COLO668 (cell line): ENCODE measurements at regions not wholly inside any gene's neighbourhood (a gene's known extent, or its start where the extent isn't known, plus 50 kb on each side); places are given as distances from the start of the nearest gene placed in this dataset.
"Not testable (repeated sequence)": the region's sequence is repeated elsewhere in the genome, so short reads cannot be mapped to it uniquely, and the experiment has no call there.

Experiments used
- DNase-seq: peaks from one replicate; lab custom pipeline; 2025; ENCODE audit not compliant: unreplicated experiment; lab: John Stamatoyannopoulos, UW

DNA sequence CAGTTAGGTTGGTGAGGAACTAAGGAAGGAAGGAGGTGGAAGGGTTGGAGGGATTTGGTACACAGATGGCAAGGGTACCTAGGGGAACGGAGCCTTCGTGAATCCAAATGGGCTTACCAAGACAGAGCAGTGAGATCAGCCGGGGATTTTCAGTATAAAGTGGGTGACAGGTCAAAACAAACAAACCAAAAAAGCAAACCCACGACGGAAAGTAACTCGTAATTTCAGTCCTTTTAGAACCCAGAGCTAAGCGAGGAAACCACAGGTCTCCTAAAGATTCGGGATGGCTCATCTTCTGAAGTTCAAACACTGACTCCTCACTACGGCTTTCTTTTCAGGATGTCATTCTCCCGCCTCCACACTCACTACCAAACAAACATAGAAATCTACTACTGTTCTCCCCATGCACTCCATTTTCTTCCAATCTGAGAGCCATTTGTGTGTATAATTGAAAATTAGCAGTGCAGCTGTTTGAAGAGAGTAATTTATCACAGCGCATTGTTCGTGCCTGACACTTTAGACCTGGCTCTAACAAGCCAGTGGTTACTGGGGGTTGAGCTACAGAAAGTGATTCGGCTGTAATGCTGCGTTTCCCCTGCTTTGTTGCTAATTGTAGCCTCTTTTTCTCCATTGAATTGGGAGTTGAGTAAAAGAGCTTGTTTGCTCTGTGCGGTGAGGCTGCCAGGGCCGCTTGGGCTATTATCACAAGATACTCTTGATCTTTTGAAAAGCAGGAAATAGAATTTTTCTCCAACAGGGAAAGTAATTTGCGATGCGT lies 64.7 kb upstream of the CCDC39 start:
- peak; percentile 6 for DNase-seq

DNA sequence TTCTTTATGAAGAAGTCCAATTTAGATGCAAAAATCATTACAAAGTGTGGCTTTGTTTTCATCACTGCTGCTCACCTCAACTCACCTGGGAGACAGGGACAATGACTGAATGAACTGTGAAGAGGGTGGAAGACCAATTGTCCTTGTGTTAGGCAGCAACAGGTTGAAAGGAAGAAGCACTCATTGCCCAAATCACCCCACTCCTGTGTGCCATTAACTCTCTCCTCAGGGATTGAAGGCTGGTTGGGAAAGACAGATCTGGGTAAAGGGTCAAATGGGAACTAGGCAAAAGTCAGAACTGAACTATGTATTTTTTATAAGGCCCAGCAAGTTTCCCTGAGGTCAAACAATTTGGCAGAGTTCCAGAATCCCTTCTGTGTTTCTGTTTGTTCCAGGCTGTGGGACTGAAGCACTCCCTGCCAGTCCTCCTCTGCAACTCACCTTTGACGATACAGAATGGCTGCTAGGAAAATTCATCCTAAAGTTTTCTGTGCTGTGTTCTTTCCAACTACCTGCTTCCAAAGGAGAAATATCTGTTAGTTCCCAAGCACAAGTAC lies 68.6 kb upstream of the CCDC39 start:
- no peak for DNase-seq

DNA sequence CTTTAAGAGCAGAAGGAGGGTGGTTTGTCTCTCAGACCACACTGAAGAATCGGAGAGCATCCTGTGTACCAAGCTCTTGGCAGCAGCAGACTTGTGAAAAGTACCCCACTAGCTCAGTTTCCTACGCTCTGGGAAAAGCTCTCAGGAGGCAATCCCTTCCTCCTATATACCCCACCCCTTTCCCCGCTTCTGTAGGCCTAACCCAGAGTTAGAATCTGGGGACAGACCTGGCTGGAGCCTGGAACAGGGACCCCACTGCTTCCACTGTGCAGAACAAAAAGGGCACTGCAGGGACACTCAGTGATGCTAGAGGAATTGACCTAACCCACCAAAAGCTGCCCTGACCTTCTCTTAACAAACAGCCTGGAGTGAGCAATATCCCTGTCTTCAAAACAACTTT lies 70.0 kb upstream of the CCDC39 start:
- no peak for DNase-seq

DNA sequence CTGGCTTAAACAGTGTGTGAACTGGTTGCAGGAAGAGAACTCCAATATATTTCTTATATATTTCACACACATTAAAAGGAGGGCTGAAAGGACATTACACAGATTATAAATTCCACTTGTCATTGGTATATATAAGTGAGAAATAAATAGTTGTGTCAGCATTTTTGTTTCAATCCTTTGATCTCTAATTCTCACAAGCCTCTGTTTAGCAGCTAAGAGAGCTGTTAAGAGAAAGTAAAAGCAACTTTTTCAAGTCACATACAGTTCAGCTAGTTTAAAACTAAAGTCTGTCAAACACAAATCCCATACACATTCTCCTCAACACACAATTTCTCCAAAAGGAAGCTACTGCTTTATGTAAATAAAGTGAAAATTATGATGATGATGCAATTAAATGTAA lies 70.5 kb upstream of the CCDC39 start:
- DNase-seq = no peak

DNA sequence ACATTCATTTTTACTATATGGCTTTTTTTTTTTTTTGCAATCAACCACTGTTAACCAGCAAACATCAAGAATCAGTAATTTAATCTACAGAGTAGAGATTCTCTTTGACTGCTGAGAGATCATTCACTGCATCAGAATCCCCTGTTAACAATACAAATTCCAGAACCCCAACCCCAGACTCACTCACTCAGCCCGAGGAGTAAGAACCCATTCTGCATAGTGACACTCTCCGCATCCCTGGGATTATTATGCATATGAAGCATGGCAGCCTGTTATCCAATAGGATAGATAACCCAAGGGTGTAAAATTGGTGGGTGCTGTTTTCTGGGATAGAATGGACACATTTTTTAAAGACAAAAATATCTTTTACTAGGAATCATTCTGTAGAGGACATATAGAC lies 76.3 kb upstream of the CCDC39 start:
- DNase-seq = no peak

DNA sequence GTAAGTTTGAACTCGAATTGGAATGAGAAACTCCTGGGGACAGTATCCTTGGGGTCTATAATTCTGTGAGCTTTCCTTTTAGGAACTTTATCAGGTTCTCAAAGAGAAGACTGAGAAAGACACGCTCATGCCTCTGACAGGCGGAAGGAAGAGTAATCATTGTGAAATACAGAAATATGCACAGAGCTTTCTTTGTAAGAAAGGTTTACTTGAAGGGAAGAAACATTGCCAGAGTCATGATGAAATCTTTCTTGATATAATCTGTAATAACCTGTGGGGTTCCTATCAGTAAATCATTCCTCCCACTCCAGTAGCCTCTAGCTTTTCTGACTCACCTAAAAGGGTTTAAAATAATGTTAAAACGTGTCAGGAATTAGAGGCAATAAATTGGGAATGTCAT lies 83.6 kb upstream of the CCDC39 start:
- DNase-seq = no peak

DNA sequence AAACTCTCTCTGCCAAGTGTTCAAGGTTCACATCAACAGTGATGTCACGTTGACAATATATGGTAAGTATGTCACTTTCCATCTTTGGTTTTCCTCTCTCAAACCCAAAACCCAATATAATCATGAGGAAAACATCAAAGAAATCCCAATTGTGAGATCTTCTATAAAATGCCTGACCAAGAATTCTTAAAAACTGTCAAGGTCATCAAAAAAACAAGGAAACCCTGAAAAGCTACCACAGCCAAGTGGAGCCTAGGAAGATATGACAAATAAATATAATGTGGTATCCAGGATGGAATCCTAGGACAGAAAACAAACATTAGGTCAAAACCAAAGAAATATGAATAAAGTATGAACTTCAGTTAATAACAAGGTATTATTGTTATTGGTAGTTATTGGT lies 85.2 kb upstream of the CCDC39 start:
- no peak for DNase-seq

DNA sequence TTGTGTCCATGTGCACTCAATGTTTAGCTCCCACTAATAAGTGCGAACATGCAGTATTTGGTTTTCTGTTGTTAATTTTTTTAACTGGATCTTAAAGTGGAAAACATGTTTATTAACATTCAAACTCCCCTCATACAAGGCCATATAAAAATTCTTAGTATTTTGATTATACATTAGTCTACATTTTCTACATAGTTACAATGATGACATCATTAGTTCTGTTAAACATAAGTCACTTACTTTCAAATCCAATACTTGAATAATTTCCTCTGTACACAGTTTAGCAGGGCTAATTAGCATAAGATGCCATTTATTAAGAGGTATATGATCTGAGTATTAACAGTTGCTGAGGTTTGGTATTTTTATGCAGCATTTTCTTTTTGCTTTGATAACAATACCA lies 91.3 kb upstream of the CCDC39 start:
- DNase-seq = no peak

DNA sequence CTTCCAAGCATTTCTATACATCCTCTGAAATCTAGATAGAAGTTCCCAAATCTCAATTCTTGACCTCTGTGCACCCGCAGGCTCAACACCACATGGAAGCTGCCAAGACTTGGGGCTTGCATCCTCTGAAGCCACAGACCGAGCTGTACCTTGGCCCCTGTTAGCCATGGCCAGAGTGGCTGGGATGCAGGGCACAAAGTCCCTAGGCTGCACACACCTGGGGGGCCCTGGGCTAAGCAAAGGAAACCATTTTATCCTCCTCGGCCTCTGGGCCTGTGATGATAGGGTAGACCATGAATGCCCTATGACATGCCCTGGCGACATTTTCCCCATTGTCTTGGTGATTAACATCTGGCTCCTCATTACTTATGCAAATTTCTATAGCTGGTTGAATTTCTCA lies 97.1 kb upstream of the CCDC39 start:
- no peak for DNase-seq

DNA sequence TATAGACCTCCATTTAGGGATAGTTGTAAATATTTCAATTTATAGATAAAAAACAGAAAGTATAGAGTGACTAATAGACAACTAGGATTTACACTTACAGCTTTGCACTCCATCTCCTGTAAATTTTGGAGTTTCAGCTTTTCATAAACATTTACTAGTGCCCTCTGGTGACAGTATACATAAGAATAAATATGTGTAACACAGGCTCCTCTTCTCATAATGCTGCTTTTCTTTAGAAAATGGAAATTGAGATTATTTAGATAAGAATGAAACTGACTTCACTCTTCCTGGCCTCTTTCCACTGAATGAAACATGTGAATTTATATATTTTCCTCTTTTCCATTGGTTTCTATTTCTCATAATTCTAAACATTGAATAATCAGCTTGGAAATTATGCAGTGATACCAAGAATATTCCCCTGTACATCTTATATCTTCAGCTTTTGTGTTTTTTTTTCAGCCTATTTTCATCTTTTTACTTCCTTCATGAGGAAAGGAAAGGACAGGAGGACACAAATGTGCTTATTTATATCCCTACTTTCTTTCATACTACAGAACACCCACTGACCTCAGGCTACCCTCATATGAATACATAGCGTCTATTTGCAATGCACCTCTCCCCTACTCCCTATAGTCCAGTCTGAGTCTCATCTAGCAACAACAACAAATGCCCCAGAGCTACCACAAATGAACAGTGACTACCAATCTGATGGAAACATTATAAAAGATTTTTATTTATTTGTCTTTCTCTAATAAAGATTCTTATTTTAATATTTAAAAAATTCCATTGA lies 103.1 kb upstream of the CCDC39 start:
- no peak for DNase-seq

DNA sequence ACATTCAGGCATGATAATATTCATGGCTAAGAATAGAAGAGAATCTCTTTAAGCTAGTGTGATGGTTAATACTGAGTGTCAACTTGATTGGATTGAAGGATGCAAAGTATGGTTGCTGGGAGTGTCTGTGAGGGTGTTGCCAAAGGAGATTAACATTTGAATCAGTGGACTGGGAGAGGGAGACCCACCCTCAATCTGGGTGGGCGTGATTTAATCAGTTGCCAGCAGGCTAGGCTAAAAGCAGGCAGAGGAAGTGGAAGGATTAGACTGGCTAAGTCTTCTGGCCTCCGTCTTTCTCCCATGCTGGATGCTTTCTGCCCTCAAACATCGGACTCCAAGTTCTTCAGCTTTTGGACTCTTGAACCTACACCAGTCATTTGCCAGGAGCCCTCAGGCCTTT lies 106.9 kb upstream of the CCDC39 start:
- not testable (repeated sequence) for DNase-seq

DNA sequence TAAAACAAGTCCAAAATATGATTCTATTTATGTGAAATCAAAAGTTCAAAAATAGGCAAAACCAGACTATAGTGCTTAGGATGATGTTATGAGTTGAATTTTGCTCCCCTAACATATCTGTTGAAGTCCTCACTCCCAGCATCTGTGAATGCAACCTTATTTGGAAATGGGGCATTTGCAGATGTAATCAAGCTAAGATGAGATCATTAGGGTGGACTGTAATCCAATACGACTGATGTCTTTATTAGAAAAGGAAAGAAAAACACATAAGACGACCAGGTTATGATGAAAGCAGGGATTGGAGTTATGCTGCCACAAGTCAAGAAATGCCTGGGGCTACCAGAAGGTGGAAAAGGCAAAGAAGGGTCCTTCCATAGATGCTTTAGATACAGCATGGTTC lies 110.5 kb upstream of the CCDC39 start:
- no peak for DNase-seq

DNA sequence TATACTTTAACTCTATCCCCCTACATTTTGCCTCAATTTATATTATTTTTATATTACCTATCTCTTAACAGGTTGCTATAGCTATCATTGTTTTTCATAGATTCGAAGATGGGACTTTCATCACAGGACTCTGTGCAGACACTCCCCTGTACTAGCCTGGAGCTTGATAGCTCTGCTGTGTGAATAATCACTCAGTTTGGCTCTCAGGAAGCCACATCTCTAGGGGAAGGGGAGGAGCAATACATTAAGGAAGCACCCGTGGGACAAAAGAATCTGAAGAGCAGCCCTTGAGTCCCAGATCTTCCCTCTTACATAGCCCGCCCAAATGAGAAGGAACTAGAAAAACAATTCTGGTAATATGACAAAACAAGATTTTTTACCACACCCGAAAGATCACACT lies 114.3 kb upstream of the FXR1 start:
- DNase-seq = no peak

DNA sequence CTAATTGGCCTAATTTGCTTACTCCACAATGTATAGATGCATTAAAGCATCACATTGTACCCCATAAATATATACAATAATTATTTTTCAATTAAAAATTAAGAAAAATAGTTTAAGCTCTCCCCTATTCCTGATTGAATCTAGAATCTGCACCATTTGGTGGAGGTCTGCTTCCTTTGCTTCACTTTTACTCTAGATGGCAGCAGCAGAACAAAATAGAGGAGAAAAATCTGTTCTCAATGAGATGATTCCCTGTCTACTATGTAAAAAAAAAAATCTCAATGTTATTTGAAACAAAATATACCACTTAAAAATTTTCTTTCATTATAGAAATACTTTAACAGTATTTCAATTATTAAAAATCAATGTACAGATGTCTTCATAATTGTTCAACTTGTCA lies 109.6 kb upstream of the FXR1 start:
- no peak for DNase-seq

DNA sequence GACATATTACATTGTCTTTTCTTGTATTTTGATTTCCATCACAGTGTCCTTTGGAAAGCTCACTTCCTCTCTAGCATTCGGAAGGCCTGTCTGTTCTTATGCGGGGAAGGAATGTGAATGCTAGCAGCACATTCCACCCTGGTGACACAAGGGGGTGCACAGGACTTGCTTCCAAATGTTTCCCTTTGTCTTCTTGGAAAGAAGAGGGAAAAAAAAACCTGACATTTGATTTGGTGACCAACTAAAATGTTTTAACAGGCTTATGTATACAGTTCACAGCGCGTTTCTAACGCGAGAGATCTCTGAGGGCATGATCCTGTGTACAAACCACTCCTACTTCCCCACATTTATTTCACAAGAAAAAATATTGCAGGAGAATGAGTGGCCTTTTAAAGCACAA lies 107.6 kb upstream of the FXR1 start:
- DNase-seq = no peak

DNA sequence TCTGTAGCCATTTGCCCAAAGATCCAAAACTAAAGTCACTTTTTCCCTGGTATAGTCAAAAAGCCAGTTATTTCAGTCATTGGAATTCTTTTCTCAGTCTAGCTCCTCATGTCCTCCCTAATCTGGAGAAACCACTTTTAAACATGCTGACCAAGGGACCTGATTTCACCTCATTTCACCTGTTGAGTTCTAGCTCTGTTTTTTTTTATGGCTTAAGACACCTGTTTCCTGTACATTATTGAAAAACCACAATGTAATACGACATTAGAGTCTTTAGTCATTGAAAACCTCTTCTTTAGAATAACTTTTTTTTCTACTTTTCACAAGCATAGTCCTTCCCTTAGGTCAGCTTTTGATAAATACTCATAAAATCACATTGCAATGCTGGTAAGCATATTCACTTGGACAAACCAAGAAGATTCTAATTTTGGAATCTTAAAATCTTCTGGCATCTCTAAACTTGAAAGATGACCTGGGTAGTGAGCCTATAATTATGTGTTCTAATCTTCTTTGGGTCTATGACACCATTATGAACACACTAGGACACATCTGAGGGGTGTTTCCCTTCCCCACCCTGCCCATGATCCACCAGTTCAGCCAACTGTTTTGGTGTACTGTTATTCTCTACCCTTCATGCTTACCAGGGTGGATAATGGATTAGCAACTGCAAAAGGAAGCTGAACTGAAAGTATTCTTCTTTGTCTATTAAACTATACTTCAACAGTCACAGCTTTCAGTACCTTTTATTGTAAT lies 103.5 kb upstream of the FXR1 start:
- DNase-seq = no peak

DNA sequence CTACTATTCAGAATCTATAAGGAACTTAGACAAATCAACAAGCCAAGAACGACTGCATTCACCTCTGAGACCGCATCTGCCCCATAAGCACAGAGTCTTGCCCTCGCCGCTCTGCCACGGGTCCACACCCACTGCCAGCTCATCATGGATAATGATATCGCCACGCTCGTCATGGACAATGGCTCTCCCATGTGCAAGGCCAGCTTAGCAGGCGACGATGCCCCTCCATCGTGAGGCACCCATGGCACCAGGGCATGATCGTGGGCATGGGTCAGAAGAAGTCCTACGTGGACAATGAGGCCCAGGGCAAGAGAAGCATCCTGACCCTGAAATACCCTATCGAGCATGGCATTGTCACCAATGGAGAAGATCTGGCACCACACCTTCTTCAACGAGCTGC lies 92.1 kb upstream of the FXR1 start:
- DNase-seq = no peak

DNA sequence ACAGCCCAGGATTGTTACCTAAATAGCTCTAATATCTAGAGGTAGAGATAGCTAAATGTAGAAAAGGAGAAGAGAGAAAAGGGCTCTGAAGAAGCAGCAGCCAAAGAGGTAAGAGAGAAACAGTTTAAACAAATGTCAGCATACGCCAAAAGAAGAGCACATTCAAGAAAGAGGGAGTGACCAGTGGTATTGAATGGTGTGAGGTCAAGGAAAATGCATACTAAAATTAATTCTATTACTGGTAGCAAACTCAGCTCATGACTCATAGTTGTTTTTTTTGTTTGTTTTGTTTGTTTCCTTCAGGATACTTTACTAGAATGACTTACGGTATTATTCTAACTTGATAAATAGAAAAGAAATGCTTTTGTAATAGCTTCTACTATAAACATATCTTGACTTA lies 86.5 kb upstream of the FXR1 start:
- no peak for DNase-seq

DNA sequence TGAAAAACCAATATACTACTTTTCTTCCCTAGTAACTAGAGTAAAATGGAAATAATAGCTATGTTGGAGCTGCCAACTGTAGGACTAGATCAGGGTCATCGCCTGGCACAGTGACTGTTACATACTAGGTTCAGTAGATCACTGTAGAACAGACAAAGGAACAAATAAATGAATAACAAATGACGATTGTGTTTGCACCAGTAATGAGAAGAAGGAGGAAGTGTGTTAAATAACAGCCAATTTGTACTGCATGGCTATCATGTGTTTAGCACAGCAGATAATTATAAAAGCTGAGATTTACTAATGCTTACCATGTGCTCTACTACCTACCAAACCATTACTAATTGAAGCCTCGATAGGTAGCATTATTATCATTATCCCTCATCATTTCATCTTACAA lies 85.3 kb upstream of the FXR1 start:
- DNase-seq = no peak

DNA sequence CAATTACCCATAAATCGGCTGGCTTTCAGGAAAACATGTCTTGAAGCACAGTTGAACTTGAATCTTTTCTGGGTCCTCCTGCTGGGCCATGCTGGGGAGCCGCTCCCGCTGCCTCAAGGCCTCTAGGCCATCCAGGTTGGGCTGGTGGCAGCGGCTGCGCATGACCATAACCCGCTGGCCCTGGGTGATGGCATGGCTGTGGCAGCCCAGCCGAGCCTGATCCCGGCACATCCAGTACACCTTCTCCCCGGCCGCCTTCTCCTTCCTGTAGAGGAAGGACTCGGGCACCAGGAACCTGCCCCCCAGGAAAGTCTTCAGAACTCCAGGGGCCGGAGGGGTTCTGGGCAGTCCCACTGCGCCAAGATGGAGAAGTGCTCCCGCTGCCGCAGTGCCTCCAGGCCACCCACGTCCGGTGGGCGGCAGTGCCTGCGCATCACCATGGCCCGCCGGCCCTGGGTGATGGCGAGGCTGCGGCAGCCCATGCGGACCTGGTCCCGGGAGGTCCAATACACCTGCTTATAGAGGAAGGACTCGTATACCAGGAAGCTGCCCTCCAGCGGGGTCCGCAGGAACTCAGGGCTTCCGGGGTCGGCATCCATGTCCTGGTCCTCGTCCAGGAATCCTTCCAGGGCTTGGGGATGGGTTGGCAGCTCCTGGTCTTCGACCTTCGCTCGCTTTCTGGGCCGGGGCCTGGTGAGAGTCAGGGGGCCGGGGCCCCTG lies 84.3 kb upstream of the FXR1 start:
- no peak for DNase-seq
